OCI-LY7 (cell line): ENCODE measurements at regions not wholly inside any gene's neighbourhood (a gene's known extent, or its start where the extent isn't known, plus 50 kb on each side); places are given as distances from the start of the nearest gene placed in this dataset.
"Not testable (repeated sequence)": the region's sequence is repeated elsewhere in the genome, so short reads cannot be mapped to it uniquely, and the experiment has no call there.

Experiments
- BruUV-seq: library from RNA; stranded (reverse); fragments of 400-500 nt; replicated peaks from 2 replicates; lab custom pipeline; 2021; lab: Mats Ljungman, UMichigan
- CTCF ChIA-PET: fragments of 300-600 bp; sonication (Branson Sonifier 250); formaldehyde crosslinking; loops from one replicate; lab custom pipeline; 2022; ENCODE audit warnings: antibody characterized with exemption; ENCODE audit not compliant: unreplicated experiment; lab: Charles Lee
- POLR2A ChIA-PET: fragments of 300-600 bp; sonication (Branson Sonifier 250); formaldehyde crosslinking; loops from one replicate; lab custom pipeline; 2022; ENCODE audit warnings: antibody characterized with exemption; lab: Charles Lee
- DNase-seq: peaks from one replicate; pipeline ENCODE4 v3.0.0-alpha.2; 2015; ENCODE audit warnings: low spot score
- H2AFZ ChIP-seq: fragments of 200-600 bp; sonication (generic), shearing (Covaris generic); 2 replicates; pipeline ENCODE4 v1.6.1; 2014; ENCODE audit warnings: mild to moderate bottlenecking, antibody characterized with exemption, low read length, moderate library complexity
- H3K27ac ChIP-seq: fragments of 200-600 bp; sonication (generic); 2 replicates; pipeline ENCODE4 v1.5.1; 2014; ENCODE audit warnings: mixed run types, low read depth, mild to moderate bottlenecking, moderate library complexity, low read length, inconsistent platforms; ENCODE audit not compliant: poor library complexity, severe bottlenecking
- H3K36me3 ChIP-seq: fragments of 200-600 bp; sonication (generic); 2 replicates; pipeline ENCODE4 v1.6.1; 2014; ENCODE audit warnings: mild to moderate bottlenecking, antibody characterized with exemption, low read length, moderate library complexity, mixed read lengths; ENCODE audit not compliant: insufficient read depth
- H3K4me1 ChIP-seq: fragments of 200-600 bp; sonication (generic); 2 replicates; pipeline ENCODE4 v1.5.1; 2014; ENCODE audit warnings: mild to moderate bottlenecking, low read length; ENCODE audit not compliant: insufficient read depth, poor library complexity, severe bottlenecking
- H3K4me2 ChIP-seq: fragments of 200-600 bp; sonication (generic); 2 replicates; pipeline ENCODE4 v1.6.1; 2014; ENCODE audit warnings: mild to moderate bottlenecking, low read length
- H3K4me3 ChIP-seq: fragments of 200-600 bp; sonication (generic); 2 replicates; pipeline ENCODE4 v1.5.1; 2014; ENCODE audit warnings: mild to moderate bottlenecking, low read depth, low read length; ENCODE audit not compliant: poor library complexity, severe bottlenecking
- H3K79me2 ChIP-seq: fragments of 200-600 bp; sonication (generic); 2 replicates; pipeline ENCODE4 v1.6.1; 2016; ENCODE audit warnings: low read depth, mild to moderate bottlenecking, low read length, moderate library complexity, mixed read lengths; ENCODE audit not compliant: insufficient read depth
- H3K9me2 ChIP-seq: fragments of 200-600 bp; sonication (generic); 2 replicates; pipeline ENCODE4 v1.6.1; 2016; ENCODE audit warnings: mild to moderate bottlenecking, low read length, mixed read lengths; ENCODE audit not compliant: insufficient read depth
- H3K9me3 ChIP-seq: fragments of 200-600 bp; sonication (generic); 2 replicates; pipeline ENCODE4 v1.6.1; 2014; ENCODE audit warnings: mild to moderate bottlenecking, mixed run types, low read length, mixed read lengths
- H4K20me1 ChIP-seq: fragments of 200-600 bp; sonication (generic); 2 replicates; pipeline ENCODE4 v1.6.1; 2014; ENCODE audit warnings: mild to moderate bottlenecking, antibody characterized with exemption, low read length, moderate library complexity, mixed read lengths; ENCODE audit not compliant: insufficient read depth
- CTCF ChIP-seq: fragments of 200-600 bp; sonication (generic); conservative IDR thresholded peaks from 2 replicates; pipeline ENCODE4 v1.5.1; 2014; ENCODE audit warnings: mild to moderate bottlenecking, antibody characterized with exemption, low read length, moderate library complexity, mixed read lengths
- EZH2phosphoT487 ChIP-seq: fragments of 200-600 bp; sonication (generic); IDR thresholded peaks from 2 replicates; pipeline ENCODE4 v1.6.1; 2018; ENCODE audit warnings: low read depth, borderline replicate concordance, mild to moderate bottlenecking, mixed run types, antibody characterized with exemption, low read length, moderate library complexity, mixed read lengths
- intact Hi-C: fragments of 100-400 bp; cut with micrococcal nuclease; formaldehyde crosslinking; loops from one replicate; pipeline ENCODE4 v1.10.0; 2022; ENCODE audit not compliant: unreplicated experiment

GRCh38 chr13:78045916-78046315 lies 127.3 kb upstream of the EDNRB start:
- ChIA-PET CTCF (no interaction called here), POLR2A (no interaction called here)
- DNase-seq: no peak
- Histone ChIP-seq H4K20me1 (no peaks in the 10 kb centered on the region), H3K4me3 (no peak overlapping the region), H3K9me2 (no peaks in the 10 kb centered on the region), H2AFZ (no peak overlapping the region), H3K4me2 (no peak overlapping the region), H3K36me3 (no peaks in the 10 kb centered on the region), H3K4me1 (no peaks in the 10 kb centered on the region), H3K79me2 (no peaks in the 10 kb centered on the region), H3K27ac (no peak overlapping the region), H3K9me3 (no peaks in the 10 kb centered on the region)
- intact Hi-C loops: no loop called here
- TF ChIP-seq CTCF: no peak
- no peak for TF ChIP-seq EZH2phosphoT487
- no TSS peak for BruUV-seq

GRCh38 chr13:78041366-78041765 lies 122.7 kb upstream of the EDNRB start:
- H3K9me2 ChIP-seq, H3K79me2 ChIP-seq, CTCF ChIA-PET, H3K4me3 ChIP-seq, H3K27ac ChIP-seq, H3K4me1 ChIP-seq, H4K20me1 ChIP-seq, BruUV-seq, DNase-seq, H3K4me2 ChIP-seq, H2AFZ ChIP-seq, H3K36me3 ChIP-seq, H3K9me3 ChIP-seq, POLR2A ChIA-PET, intact Hi-C loops: not testable (repeated sequence)

- CTCF ChIA-PET: no interaction called here
- BruUV-seq: no TSS peak
Measured at GRCh38 chr13:78040205-78040830, 121.7 kb upstream of the EDNRB start.

More at GRCh38 chr13:78040205-78040830, 121.7 kb upstream of the EDNRB start:
- POLR2A ChIA-PET: no interaction called here
- H3K27ac ChIP-seq: no peak overlapping the region
- no peak for DNase-seq
- no peaks in the 10 kb centered on the region for H3K4me1 ChIP-seq
- H3K9me3 ChIP-seq: no peaks in the 10 kb centered on the region
- no peaks in the 10 kb centered on the region for H3K9me2 ChIP-seq
- no peak overlapping the region for H2AFZ ChIP-seq
- intact Hi-C loops: no loop called here
- no peak overlapping the region for H3K4me3 ChIP-seq
- no peaks in the 10 kb centered on the region for H3K79me2 ChIP-seq
- H3K4me2 ChIP-seq: no peak overlapping the region
- no peaks in the 10 kb centered on the region for H3K36me3 ChIP-seq
- no peak for TF ChIP-seq EZH2phosphoT487
- TF ChIP-seq CTCF: no peak
- no peaks in the 10 kb centered on the region for H4K20me1 ChIP-seq
